GM12865 (cell line): ENCODE measurements at regions not wholly inside any gene's neighbourhood (a gene's known extent, or its start where the extent isn't known, plus 50 kb on each side); places are given as distances from the start of the nearest gene placed in this dataset.

Experiments
- DNase-seq: peaks from one replicate; pipeline ENCODE4 v3.0.0; 2010; ENCODE audit warnings: low read depth
- H3K4me3 ChIP-seq: 2 replicates; pipeline ENCODE4 v1.5.1; 2011; ENCODE audit warnings: mild to moderate bottlenecking, low read depth, low read length, control low read depth
- TF ChIP-seq, protein P1 (sequence below): IDR thresholded peaks from 2 replicates; pipeline ENCODE4 v1.5.1; 2011; ENCODE audit warnings: low read length, control low read depth, low read depth, inconsistent platforms; ENCODE audit not compliant: insufficient read depth; ENCODE audit errors: missing control alignments

DNA sequence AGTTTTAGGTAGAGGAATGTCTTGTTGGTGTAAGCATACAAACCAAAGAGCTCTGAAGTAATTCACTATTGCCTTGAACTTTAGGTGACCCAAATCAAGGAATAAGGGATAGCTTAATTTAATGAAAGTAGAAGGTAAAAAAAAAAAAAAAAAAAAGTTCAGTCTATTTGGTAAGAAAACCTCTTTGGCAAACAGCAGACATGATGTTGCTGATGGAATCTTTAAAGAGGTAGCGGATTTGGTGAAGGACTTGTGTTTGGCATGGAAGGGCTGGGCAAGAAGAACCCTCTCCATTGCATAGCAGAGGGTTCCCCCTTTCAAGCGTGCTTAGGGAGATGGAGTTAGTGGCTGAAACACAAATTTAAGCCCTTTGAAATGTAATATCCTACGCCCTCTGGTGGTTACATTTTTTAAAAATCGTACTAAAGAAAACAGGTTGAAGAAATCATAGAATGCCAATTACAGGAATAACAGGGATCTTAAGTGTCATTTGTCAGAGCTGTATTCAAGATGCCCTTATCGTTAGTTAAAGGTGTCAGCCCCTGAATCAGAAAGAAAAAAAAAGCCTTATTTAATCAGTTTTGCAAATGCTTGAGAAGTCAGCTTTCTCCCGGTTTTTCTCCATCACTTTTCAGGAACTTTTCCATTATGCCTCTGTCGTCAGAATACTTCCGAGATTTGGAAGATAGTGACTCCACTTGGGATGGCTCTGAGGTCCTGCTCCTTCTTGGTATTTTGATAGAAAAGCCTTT lies 383.1 kb downstream of the KCNJ2 start:
- TF ChIP-seq, protein P1, sequence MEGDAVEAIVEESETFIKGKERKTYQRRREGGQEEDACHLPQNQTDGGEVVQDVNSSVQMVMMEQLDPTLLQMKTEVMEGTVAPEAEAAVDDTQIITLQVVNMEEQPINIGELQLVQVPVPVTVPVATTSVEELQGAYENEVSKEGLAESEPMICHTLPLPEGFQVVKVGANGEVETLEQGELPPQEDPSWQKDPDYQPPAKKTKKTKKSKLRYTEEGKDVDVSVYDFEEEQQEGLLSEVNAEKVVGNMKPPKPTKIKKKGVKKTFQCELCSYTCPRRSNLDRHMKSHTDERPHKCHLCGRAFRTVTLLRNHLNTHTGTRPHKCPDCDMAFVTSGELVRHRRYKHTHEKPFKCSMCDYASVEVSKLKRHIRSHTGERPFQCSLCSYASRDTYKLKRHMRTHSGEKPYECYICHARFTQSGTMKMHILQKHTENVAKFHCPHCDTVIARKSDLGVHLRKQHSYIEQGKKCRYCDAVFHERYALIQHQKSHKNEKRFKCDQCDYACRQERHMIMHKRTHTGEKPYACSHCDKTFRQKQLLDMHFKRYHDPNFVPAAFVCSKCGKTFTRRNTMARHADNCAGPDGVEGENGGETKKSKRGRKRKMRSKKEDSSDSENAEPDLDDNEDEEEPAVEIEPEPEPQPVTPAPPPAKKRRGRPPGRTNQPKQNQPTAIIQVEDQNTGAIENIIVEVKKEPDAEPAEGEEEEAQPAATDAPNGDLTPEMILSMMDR = peak; percentile 34
- H3K4me3 ChIP-seq = no peak overlapping the region
- peak; percentile 37 for DNase-seq

DNA sequence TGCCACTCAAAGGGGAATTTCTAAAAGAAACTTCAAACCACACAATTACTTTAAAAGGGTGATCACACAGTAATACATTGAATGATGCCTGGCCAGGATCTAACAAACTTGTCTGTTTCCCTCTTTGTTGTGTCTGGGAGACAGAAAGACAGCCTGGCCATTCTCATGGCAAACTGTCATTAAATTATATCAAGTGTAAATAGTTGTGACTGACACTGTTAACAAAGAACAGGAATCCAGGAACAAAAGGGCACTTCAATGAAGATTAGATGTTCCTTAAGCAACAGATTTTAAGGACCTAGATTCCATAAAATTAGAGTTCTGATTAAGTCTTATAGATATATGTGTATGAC lies 383.6 kb downstream of the KCNJ2 start:
- TF ChIP-seq, protein P1 = no peak
- no peak overlapping the region for H3K4me3 ChIP-seq
- no peak for DNase-seq

DNA sequence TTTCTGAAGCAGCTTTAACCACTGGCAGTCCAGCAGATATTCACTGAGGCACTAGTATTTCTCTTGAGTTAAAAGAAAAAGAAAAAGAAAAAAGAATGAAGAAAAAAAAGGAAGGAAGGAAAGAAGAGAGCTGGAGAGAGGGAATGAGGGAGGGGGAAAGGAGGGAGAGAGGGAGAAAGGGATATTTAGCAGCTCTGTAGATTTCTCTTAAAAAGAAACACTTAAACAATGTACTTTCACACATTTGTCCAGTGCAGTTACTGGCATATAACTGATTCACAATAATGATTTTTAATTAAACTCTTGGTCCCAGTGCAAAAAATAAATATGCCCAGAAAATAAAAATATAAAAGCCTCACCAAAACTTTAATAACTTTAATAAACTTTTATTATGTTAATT lies 386.4 kb downstream of the KCNJ2 start:
- no peak for DNase-seq
- no peak overlapping the region for H3K4me3 ChIP-seq
- TF ChIP-seq, protein P1 = no peak

DNA sequence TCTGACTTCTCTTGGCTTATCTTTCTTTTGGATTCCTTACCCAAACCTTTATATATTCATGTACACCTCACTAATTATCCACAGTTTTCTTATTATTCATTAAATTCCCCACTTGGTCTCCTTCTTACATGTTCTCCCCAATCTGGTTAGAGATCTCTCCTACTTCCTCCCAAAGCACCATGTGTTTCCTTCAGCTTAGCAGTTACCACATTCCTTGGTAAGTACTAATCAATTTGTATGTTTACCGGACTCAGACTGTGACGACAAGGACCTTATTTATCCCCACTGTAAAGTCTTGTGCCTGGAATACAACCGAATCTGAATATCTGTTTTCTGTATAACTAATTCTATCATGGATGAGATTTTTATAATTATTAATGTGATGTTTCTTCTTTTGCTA lies 389.5 kb downstream of the KCNJ2 start:
- TF ChIP-seq, protein P1 = no peak
- no peak overlapping the region for H3K4me3 ChIP-seq
- no peak for DNase-seq

DNA sequence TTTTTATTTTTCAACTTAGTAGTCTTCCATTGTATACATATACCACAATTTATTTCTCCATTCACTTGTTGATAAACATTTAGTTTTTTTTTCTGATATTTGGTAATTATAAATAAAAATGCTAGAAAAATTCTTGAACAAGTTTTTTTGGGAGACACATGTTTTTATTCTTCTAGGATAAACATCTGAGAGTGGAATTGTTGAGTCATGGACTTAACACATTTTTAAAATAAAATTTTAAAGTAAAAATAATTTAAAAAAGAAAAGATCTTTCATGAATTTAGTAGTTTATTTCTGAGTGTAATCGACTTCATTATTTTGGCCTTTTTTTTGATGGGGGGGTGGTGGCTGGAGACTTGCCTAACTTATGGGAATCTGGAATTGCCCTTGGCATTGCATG lies 391.1 kb downstream of the KCNJ2 start:
- DNase-seq = no peak
- TF ChIP-seq, protein P1 = no peak

DNA sequence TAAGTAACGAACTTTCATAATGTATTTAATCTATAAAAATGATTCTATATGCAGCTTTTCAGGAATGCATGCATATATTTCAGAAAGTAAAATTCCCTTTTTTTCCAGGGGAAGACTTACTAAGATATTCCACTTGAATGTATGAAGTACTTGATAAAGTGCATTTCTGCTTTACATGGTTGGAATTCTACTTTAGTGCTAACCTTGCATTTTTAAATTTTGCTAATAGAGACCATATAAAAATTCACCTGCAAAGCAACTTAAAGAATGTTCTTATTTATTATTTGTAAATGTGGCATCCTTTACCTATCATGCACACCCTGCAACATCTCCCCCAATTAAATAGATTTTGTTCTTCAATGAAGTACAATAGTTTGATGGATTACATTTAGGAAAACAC lies 392.8 kb downstream of the KCNJ2 start:
- TF ChIP-seq, protein P1 = no peak
- H3K4me3 ChIP-seq = no peak overlapping the region
- no peak for DNase-seq

More for the DNA sequence above, 391.1 kb downstream of the KCNJ2 start:
- H3K4me3 ChIP-seq = no peak overlapping the region

DNA sequence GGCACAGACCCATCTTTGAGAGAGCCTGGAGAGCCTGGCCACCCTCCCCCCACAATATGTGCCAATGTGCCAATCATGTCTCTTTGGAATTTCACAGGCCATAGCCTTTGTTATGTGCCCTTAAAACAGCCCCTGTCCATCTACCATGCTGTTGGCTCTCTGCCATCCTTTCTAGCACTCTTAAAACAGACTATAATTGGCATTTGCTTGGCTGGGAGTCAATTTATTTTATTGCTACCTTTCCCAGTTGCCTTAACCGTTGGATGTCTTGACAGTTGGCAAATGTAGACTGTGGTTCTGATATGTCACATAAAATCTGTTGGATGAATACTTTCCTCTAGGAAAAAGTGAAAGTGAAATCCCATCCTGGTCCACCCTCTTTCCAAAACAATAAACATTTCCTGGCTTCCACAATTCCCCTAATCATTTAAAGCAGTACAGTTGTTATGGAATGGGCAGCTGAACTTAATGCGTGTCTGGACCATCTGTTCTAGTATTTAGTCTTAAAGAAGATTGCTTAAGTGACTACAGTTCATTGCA lies 394.0 kb downstream of the KCNJ2 start:
- no peak for DNase-seq
- TF ChIP-seq, protein P1 = no peak
- H3K4me3 ChIP-seq = no peak overlapping the region
